ENCODE measurements at regions not wholly inside any gene's neighbourhood (a gene's known extent, or its start where the extent isn't known, plus 50 kb on each side); places are given as distances from the start of the nearest gene placed in this dataset.

DNA sequence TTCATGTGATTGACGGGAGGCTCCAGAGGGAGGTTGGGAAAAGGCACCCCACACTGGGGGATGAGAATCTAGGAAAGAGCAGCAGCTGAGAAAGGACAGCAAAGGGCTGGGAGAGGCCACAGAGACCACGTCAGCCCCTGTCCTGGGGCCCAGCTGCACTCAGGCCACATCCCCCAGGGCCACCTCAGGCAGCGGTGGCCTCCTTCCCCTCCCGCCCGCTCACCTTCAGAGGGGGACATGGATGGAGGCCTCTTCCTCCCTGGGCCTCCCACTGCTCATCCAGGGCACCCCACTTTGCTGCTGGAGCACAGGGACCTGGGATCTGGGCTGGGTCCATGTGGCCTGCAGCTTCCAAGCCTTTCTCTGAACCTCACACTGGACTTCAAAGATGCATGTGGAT, 199.8 kb upstream of the HDAC4 start:
- no peaks in the 10 kb centered on the region for H3K79me2 ChIP-seq (ENCODE audit: control insufficient read depth, insufficient read depth, low read length)
- no peak overlapping the region for H3K4me2 ChIP-seq (ENCODE audit: insufficient read depth, low read length)
- TF ChIP-seq, protein P1, sequence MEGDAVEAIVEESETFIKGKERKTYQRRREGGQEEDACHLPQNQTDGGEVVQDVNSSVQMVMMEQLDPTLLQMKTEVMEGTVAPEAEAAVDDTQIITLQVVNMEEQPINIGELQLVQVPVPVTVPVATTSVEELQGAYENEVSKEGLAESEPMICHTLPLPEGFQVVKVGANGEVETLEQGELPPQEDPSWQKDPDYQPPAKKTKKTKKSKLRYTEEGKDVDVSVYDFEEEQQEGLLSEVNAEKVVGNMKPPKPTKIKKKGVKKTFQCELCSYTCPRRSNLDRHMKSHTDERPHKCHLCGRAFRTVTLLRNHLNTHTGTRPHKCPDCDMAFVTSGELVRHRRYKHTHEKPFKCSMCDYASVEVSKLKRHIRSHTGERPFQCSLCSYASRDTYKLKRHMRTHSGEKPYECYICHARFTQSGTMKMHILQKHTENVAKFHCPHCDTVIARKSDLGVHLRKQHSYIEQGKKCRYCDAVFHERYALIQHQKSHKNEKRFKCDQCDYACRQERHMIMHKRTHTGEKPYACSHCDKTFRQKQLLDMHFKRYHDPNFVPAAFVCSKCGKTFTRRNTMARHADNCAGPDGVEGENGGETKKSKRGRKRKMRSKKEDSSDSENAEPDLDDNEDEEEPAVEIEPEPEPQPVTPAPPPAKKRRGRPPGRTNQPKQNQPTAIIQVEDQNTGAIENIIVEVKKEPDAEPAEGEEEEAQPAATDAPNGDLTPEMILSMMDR (IDR thresholded peaks at IDR 0.05; ENCODE audit: extremely low read depth in 1 of 2, insufficient read depth in 1 of 2, low read depth in 1 of 2, low read length in 2 of 2), result no peak
- TF ChIP-seq MYC (IDR thresholded peaks at IDR 0.05; ENCODE audit: low read depth, low read length), result no peak
- no peaks in the 10 kb centered on the region for H3K9me3 ChIP-seq (replicated peaks; ENCODE audit: control insufficient read depth, insufficient read depth, low read length)
- POLR2A ChIA-PET, result no interaction called here
- BruUV-seq (replicated peaks), result no TSS peak
- no peak for FAIRE-seq
- H3K4me3 ChIP-seq (replicated peaks in 1 of 3; ENCODE audit: insufficient read depth in 1 of 3, low read depth in 1 of 3, low read length in 3 of 3), result no peak overlapping the region
- intact Hi-C loops (cut with micrococcal nuclease), result no loop called here
- no peaks in the 10 kb centered on the region for H3K9me1 ChIP-seq (replicated peaks; ENCODE audit: control insufficient read depth, extremely low read depth, insufficient read depth, low read length)
- CTCF ChIA-PET, result no interaction called here
- no peak for DNase-seq (ENCODE audit: low read depth, low spot score)
- H3K4me1 ChIP-seq (ENCODE audit: control insufficient read depth, extremely low read depth, insufficient read depth, low read length), result no peaks in the 10 kb centered on the region
- dilution Hi-C loops (cut with MboI; ENCODE audit: extremely low pct_ligation_motif_present, low sequenced_read_pairs), result no loop called here
- no peaks in the 10 kb centered on the region for H3K36me3 ChIP-seq (ENCODE audit: control insufficient read depth in 2 of 2, extremely low read depth in 1 of 2, insufficient read depth in 2 of 2, low read length in 2 of 2)
- no peak overlapping the region for H2AFZ ChIP-seq (ENCODE audit: low read depth, low read length)
- no peaks in the 10 kb centered on the region for H3K27me3 ChIP-seq (ENCODE audit: control insufficient read depth in 2 of 2, insufficient read depth in 2 of 2, low read length in 2 of 2)
- H4K20me1 ChIP-seq (replicated peaks; ENCODE audit: control insufficient read depth, extremely low read depth, insufficient read depth, low read length), result no peaks in the 10 kb centered on the region
- H3K9ac ChIP-seq (replicated peaks; ENCODE audit: extremely low read depth, insufficient read depth, low read length), result no peak overlapping the region
- no peak overlapping the region for H3K27ac ChIP-seq (ENCODE audit: insufficient read depth, low read depth, low read length)

DNA sequence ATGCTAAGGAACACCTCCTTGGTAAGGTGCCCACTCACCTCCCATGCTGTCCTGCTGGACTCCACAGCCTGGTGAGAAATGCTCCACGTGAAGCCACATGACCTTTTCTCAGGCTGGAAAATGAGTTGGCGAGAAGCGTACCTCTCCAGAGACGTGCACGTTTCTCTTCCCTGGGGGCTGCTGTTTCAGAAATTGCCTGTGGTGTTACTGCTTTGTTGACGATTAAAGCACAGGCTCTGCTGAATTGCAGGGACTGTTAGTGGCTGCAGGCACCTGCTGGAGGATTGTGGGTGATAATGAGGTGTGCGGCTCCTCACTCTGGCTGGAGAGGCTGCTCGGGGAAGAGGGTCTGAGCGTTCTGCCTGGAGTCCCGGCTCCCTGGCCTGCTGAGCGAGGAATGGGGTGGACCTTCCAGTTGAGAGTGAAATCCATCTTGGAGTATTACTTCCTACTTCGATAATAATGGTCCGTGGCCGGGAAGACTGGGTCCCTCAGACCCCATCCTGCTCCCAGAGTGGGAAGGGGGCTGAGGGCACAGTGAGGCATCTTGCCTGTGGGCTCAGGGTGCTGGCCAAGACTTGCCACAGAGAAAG, 199.3 kb upstream of the HDAC4 start:
- dilution Hi-C loops (cut with MboI; ENCODE audit: extremely low pct_ligation_motif_present, low sequenced_read_pairs), result no loop called here

More for the DNA sequence above, 199.3 kb upstream of the HDAC4 start:
- ChIA-PET POLR2A (no interaction called here), CTCF (no interaction called here)
- Histone ChIP-seq H3K79me2 (ENCODE audit: control insufficient read depth, insufficient read depth, low read length) (no peaks in the 10 kb centered on the region), H3K4me2 (ENCODE audit: insufficient read depth, low read length) (no peak overlapping the region), H3K4me3 (replicated peaks in 1 of 3; ENCODE audit: insufficient read depth in 1 of 3, low read depth in 1 of 3, low read length in 3 of 3) (no peak overlapping the region), H4K20me1 (replicated peaks; ENCODE audit: control insufficient read depth, extremely low read depth, insufficient read depth, low read length) (no peaks in the 10 kb centered on the region), H3K27me3 (ENCODE audit: control insufficient read depth in 2 of 2, insufficient read depth in 2 of 2, low read length in 2 of 2) (no peaks in the 10 kb centered on the region), H2AFZ (ENCODE audit: low read depth, low read length) (no peak overlapping the region), H3K27ac (ENCODE audit: insufficient read depth, low read depth, low read length) (no peak overlapping the region), H3K9me3 (replicated peaks; ENCODE audit: control insufficient read depth, insufficient read depth, low read length) (no peaks in the 10 kb centered on the region), H3K36me3 (ENCODE audit: control insufficient read depth in 2 of 2, extremely low read depth in 1 of 2, insufficient read depth in 2 of 2, low read length in 2 of 2) (no peaks in the 10 kb centered on the region), H3K9ac (replicated peaks; ENCODE audit: extremely low read depth, insufficient read depth, low read length) (no peak overlapping the region), H3K4me1 (ENCODE audit: control insufficient read depth, extremely low read depth, insufficient read depth, low read length) (no peaks in the 10 kb centered on the region), H3K9me1 (replicated peaks; ENCODE audit: control insufficient read depth, extremely low read depth, insufficient read depth, low read length) (no peaks in the 10 kb centered on the region)
- DNase-seq (ENCODE audit: low read depth, low spot score) (no peak), FAIRE-seq (no peak)
- no TSS peak for BruUV-seq (replicated peaks)
- intact Hi-C loops (cut with micrococcal nuclease), result no loop called here
- TF ChIP-seq EZH2 (IDR thresholded peaks at IDR 0.05; ENCODE audit: borderline replicate concordance, low read depth, low read length, severe bottlenecking), result no peak
- no peak for TF ChIP-seq JUN (IDR thresholded peaks at IDR 0.05; ENCODE audit: borderline replicate concordance, insufficient read depth, insufficient read length, low read depth)
- no peak for TF ChIP-seq POLR2AphosphoS5 (IDR thresholded peaks at IDR 0.05; ENCODE audit: insufficient read depth, low read depth, low read length)
- no peak for TF ChIP-seq MYC (IDR thresholded peaks at IDR 0.05; ENCODE audit: low read depth, low read length)
- TF ChIP-seq, protein P1 (IDR thresholded peaks at IDR 0.05; ENCODE audit: extremely low read depth in 1 of 2, insufficient read depth in 1 of 2, low read depth in 1 of 2, low read length in 2 of 2), result no peak
- no peak for TF ChIP-seq FOS (IDR thresholded peaks at IDR 0.05; ENCODE audit: borderline replicate concordance, insufficient read depth, low read length)
- TF ChIP-seq GATA2 (IDR thresholded peaks at IDR 0.05; ENCODE audit: insufficient read depth, insufficient read length, low read depth, low read length), result no peak
- no peak for TF ChIP-seq POLR2A (IDR thresholded peaks at IDR 0.05; ENCODE audit: low read depth, low read length)
- TF ChIP-seq, protein P2, sequence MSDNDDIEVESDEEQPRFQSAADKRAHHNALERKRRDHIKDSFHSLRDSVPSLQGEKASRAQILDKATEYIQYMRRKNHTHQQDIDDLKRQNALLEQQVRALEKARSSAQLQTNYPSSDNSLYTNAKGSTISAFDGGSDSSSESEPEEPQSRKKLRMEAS (IDR thresholded peaks at IDR 0.05; ENCODE audit: insufficient read depth, insufficient read length), result no peak
